ENCODE measurements at regions not wholly inside any gene's neighbourhood (a gene's known extent, or its start where the extent isn't known, plus 50 kb on each side); places are given as distances from the start of the nearest gene placed in this dataset.
A peak's percentile ranks its signal among the peaks of the same experiment; 100 is the strongest.

DNA sequence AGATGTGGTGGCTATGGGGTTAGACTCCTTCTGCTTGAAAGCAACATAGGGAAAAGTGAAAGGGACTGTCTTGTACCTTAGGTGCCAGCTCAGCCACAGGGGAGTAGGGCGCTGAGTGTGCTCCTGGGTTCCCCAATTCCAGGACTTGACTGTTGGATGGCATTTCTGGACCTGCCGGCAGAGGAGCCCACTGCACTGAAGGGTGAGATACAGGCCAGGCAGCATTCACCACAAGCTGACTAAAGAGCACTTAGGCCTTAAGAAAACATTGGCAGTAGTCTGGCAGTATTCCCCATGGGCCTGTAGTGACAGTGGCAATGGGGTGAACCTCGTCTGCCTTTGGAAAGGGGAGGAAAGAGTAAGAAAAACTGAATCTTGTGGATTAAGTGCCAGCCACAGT is 67.1 kb upstream of the TMTC2 start:
- Histone ChIP-seq H4K8ac (ENCODE audit: extremely low read depth, insufficient read depth, low read length) (no peak overlapping the region), H3K56ac (replicated peaks; ENCODE audit: insufficient read length, low read depth, low read length) (no peak overlapping the region), H2BK15ac (ENCODE audit: low read length) (no peak overlapping the region), H2BK120ac (replicated peaks; ENCODE audit: low read depth, low read length) (no peak overlapping the region), H3K4me1 (replicated peaks in 1 of 4; ENCODE audit: control insufficient read depth in 3 of 4, insufficient read depth in 4 of 4, low read length in 3 of 4) (no peaks in the 10 kb centered on the region), H3K23me2 (ENCODE audit: low read depth, low read length) (no peaks in the 10 kb centered on the region), H3K36me3 (ENCODE audit: control insufficient read depth in 2 of 4, insufficient read depth in 4 of 4, low read length in 3 of 4) (no peaks in the 10 kb centered on the region), H4K5ac (ENCODE audit: insufficient read length, low read depth, low read length) (no peak overlapping the region), H3K79me1 (ENCODE audit: low read depth, low read length) (no peaks in the 10 kb centered on the region), H3K9me3 (ENCODE audit: insufficient read depth in 2 of 2, low read depth in 1 of 2, low read length in 1 of 2) (no peaks in the 10 kb centered on the region), H3K9ac (replicated peaks in 1 of 4; ENCODE audit: extremely low read depth in 1 of 4, low read depth in 3 of 4, low read length in 3 of 4) (no peak overlapping the region), H2AFZ (ENCODE audit: low read length) (no peak overlapping the region), H2BK12ac (ENCODE audit: low read depth, low read length) (no peak overlapping the region), H3K4me3 (ENCODE audit: extremely low read depth in 1 of 4, insufficient read depth in 2 of 4, low read depth in 3 of 4, low read length in 4 of 4) (no peak overlapping the region), H2BK20ac (ENCODE audit: low read length) (no peak overlapping the region), H2AK5ac (ENCODE audit: low read depth, low read length) (no peak overlapping the region), H4K91ac (replicated peaks; ENCODE audit: insufficient read length, low read length) (no peak overlapping the region), H3K4ac (replicated peaks; ENCODE audit: insufficient read length, low read depth, low read length) (no peak overlapping the region), H3K27ac (ENCODE audit: low read depth, low read length) (no peak overlapping the region; the same call in 1 of the 2 replicates), H3K18ac (ENCODE audit: extremely low read depth, low read length) (no peak overlapping the region), H3K4me2 (ENCODE audit: insufficient read depth in 1 of 2, low read depth in 2 of 2, low read length in 2 of 2) (no peak overlapping the region), H3K79me2 (ENCODE audit: control insufficient read depth in 1 of 2, insufficient read depth in 2 of 2, low read length in 2 of 2) (no peaks in the 10 kb centered on the region), H2BK5ac (ENCODE audit: low read depth, low read length) (no peak overlapping the region), H3K23ac (ENCODE audit: insufficient read length) (no peak overlapping the region), H3K14ac (ENCODE audit: insufficient read length) (peak overlapping the region; percentile 45), H3K27me3 (replicated peaks in 1 of 4; ENCODE audit: control insufficient read depth in 3 of 4, extremely low read depth in 1 of 4, insufficient read depth in 3 of 4, low read length in 3 of 4) (no peaks in the 10 kb centered on the region), H4K20me1 (replicated peaks in 1 of 2; ENCODE audit: control insufficient read depth in 1 of 2, insufficient read depth in 2 of 2, low read length in 2 of 2) (no peaks in the 10 kb centered on the region)
- POLR2A ChIA-PET (ENCODE audit: partially characterized antibody) = no interaction called here
- TF ChIP-seq CHD2 (IDR thresholded peaks at IDR 0.05; ENCODE audit: low read length) = no peak
- TF ChIP-seq, protein P1, sequence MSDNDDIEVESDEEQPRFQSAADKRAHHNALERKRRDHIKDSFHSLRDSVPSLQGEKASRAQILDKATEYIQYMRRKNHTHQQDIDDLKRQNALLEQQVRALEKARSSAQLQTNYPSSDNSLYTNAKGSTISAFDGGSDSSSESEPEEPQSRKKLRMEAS (IDR thresholded peaks at IDR 0.05) = no peak
- FAIRE-seq = no peak
- no peak for DNase-seq (ENCODE audit: low read depth in 1 of 2, low spot score in 2 of 2)
- CTCF ChIA-PET (ENCODE audit: partially characterized antibody) = interaction anchor here (1.1 kb wide), 1 partner anchor 10 kb away, joined by 3 read pairs; no protein-coding TSS in a partner anchor
- 93% methylated on average over 3 of the region's 3 CpGs; no CpG with 5 or more reads in 1 of the 2 experiments for WGBS, 2 experiments (ENCODE audit: extremely low coverage in 1 of 2, insufficient coverage in 1 of 2, insufficient read length in 1 of 2, insufficient replicate concordance in 2 of 2, low coverage in 1 of 2, low lambda C conversion rate in 2 of 2, missing lambda C conversion rate in 1 of 2)
